Spleen (tissue), 7 donors: ENCODE measurements at regions not wholly inside any gene's neighbourhood (a gene's known extent, or its start where the extent isn't known, plus 50 kb on each side); places are given as distances from the start of the nearest gene placed in this dataset.

Source experiments
- POLR2A ChIP-seq, 3 donors: fragments of 450-650 bp; IDR thresholded peaks; one replicate each; pipeline ENCODE4 v1.5.1; 2017; ENCODE audit warnings: antibody characterized with exemption in 3 of 3, mild to moderate bottlenecking in 1 of 3
- POLR2AphosphoS5 ChIP-seq, 3 donors: sonication (generic); formaldehyde crosslinking; IDR thresholded peaks; one replicate each; pipeline ENCODE4 v1.5.1; 2017; ENCODE audit warnings: antibody characterized with exemption in 3 of 3
- TF ChIP-seq, protein P1 (sequence below), 11 experiments: fragments of 200-600 bp in 7 of 11; fragments of 450-650 bp in 4 of 11; sonication (generic) in 4 of 11; IDR thresholded peaks in 8 of 11; conservative IDR thresholded peaks in 3 of 11; 1 replicate in 7 of 11; 2 replicates in 4 of 11; pipeline versions ENCODE4 v1.4.0 to v1.8.0; 2016 to 2021; ENCODE audit warnings: antibody characterized with exemption in 11 of 11, inconsistent platforms in 4 of 11, mild to moderate bottlenecking in 1 of 11
- donor health status: DM: no; HTN: no; CAD: no; lungs with moderate emphysema.
- donor health status: DM: no; HTN: no; CAD: no.
- donor health status: DM: no; HTN: no; CAD: no.

- TF ChIP-seq POLR2A (IDR thresholded peaks at IDR 0.05) = no peak
- TF ChIP-seq POLR2AphosphoS5 (IDR thresholded peaks at IDR 0.05) = no peak
- TF ChIP-seq, protein P1, sequence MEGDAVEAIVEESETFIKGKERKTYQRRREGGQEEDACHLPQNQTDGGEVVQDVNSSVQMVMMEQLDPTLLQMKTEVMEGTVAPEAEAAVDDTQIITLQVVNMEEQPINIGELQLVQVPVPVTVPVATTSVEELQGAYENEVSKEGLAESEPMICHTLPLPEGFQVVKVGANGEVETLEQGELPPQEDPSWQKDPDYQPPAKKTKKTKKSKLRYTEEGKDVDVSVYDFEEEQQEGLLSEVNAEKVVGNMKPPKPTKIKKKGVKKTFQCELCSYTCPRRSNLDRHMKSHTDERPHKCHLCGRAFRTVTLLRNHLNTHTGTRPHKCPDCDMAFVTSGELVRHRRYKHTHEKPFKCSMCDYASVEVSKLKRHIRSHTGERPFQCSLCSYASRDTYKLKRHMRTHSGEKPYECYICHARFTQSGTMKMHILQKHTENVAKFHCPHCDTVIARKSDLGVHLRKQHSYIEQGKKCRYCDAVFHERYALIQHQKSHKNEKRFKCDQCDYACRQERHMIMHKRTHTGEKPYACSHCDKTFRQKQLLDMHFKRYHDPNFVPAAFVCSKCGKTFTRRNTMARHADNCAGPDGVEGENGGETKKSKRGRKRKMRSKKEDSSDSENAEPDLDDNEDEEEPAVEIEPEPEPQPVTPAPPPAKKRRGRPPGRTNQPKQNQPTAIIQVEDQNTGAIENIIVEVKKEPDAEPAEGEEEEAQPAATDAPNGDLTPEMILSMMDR (IDR thresholded peaks at IDR 0.05 in 8 of 11, conservative IDR thresholded peaks at IDR 0.05 in 3 of 11) = no peak
Measured at GRCh38 chr22:22830193-22830592, 57.4 kb upstream of the IGLL5 start.
